Smooth muscle cell (in vitro differentiated cells): ENCODE measurements at regions not wholly inside any gene's neighbourhood (a gene's known extent, or its start where the extent isn't known, plus 50 kb on each side); places are given as distances from the start of the nearest gene placed in this dataset.

Source experiments
- DNase-seq: peaks from one replicate; lab custom pipeline; 2025; ENCODE audit not compliant: unreplicated experiment; lab: John Stamatoyannopoulos, UW
- H2AFZ ChIP-seq: fragments of 200-600 bp; sonication (generic); 2 replicates; pipeline ENCODE4 v1.6.0; 2016; ENCODE audit warnings: antibody characterized with exemption, low read depth, mild to moderate bottlenecking
- H3F3A ChIP-seq: fragments of 200-600 bp; sonication (generic); 2 replicates; pipeline ENCODE4 v1.6.0; 2017; ENCODE audit warnings: antibody characterized with exemption, low read depth
- H3K27ac ChIP-seq: fragments of 200-600 bp; sonication (generic); 2 replicates; pipeline ENCODE4 v1.5.1; 2016; ENCODE audit warnings: low read depth, mild to moderate bottlenecking
- H3K27me3 ChIP-seq: fragments of 200-600 bp; sonication (generic); 2 replicates; pipeline ENCODE4 v1.6.1; 2016; ENCODE audit warnings: low read depth, mild to moderate bottlenecking
- H3K36me3 ChIP-seq: fragments of 200-600 bp; sonication (generic); 2 replicates; pipeline ENCODE4 v1.5.1; 2016; ENCODE audit warnings: low read depth
- H3K4me1 ChIP-seq: fragments of 200-600 bp; sonication (generic); 2 replicates; pipeline ENCODE4 v1.5.1; 2016; ENCODE audit warnings: low read depth
- H3K4me2 ChIP-seq: fragments of 200-600 bp; sonication (generic); 2 replicates; pipeline ENCODE4 v1.6.0; 2016; ENCODE audit warnings: mild to moderate bottlenecking
- H3K4me3 ChIP-seq: fragments of 200-600 bp; sonication (generic); 2 replicates; pipeline ENCODE4 v1.5.1; 2016; ENCODE audit warnings: mild to moderate bottlenecking
- H3K79me2 ChIP-seq: fragments of 200-600 bp; sonication (generic); 2 replicates; pipeline ENCODE4 v1.6.0; 2016; ENCODE audit warnings: low read depth, mild to moderate bottlenecking
- H3K9ac ChIP-seq: fragments of 200-600 bp; sonication (generic); 2 replicates; pipeline ENCODE4 v1.6.0; 2016; ENCODE audit warnings: low read depth
- H3K9me3 ChIP-seq: fragments of 200-600 bp; sonication (generic); replicated peaks from 2 replicates; pipeline ENCODE4 v1.5.1; 2016; ENCODE audit warnings: low read depth
- H4K20me1 ChIP-seq: fragments of 200-600 bp; sonication (generic); 2 replicates; pipeline ENCODE4 v1.6.0; 2016; ENCODE audit warnings: low read depth
- CTCF ChIP-seq: fragments of 200-600 bp; sonication (generic); IDR thresholded peaks from 2 replicates; pipeline ENCODE4 v1.5.1; 2017; ENCODE audit warnings: borderline replicate concordance, mild to moderate bottlenecking, antibody characterized with exemption; ENCODE audit not compliant: insufficient read depth, poor library complexity, severe bottlenecking
- WGBS: methylation state at CpG from one replicate; pipeline ENCODE4 v1.1.7; 2016; ENCODE audit warnings: low lambda C conversion rate; 5-methylcytosine and 5-hydroxymethylcytosine counted together

- H2AFZ ChIP-seq: no peak overlapping the region
- WGBS: 87% methylated on average over 5 of the region's 5 CpGs
- no peaks in the 10 kb centered on the region for H3K27me3 ChIP-seq
- no peak overlapping the region for H3K27ac ChIP-seq
- H3K4me2 ChIP-seq: no peak overlapping the region
- no peaks in the 10 kb centered on the region for H3K79me2 ChIP-seq
- H4K20me1 ChIP-seq: no peaks in the 10 kb centered on the region
- peaks cover 10% of the 10 kb centered on the region for H3K4me1 ChIP-seq
- TF ChIP-seq CTCF: no peak
- no peaks in the 10 kb centered on the region for H3F3A ChIP-seq
- DNase-seq: no peak
- no peak overlapping the region for H3K9ac ChIP-seq
- H3K9me3 ChIP-seq: no peaks in the 10 kb centered on the region
- no peak overlapping the region for H3K4me3 ChIP-seq
- H3K36me3 ChIP-seq: no peaks in the 10 kb centered on the region
These were observed 138.8 kb downstream of the SEMA6D start for GRCh38 chr15:47856071-47856470.

- 94% methylated on average over 5 of the region's 5 CpGs for WGBS
- Histone ChIP-seq H3K9ac (no peak overlapping the region), H3K27me3 (no peaks in the 10 kb centered on the region), H3K9me3 (no peaks in the 10 kb centered on the region), H3K4me2 (no peak overlapping the region), H3K79me2 (no peaks in the 10 kb centered on the region), H2AFZ (no peak overlapping the region), H3K4me3 (no peak overlapping the region), H3K36me3 (no peaks in the 10 kb centered on the region), H3K27ac (no peak overlapping the region), H4K20me1 (no peaks in the 10 kb centered on the region), H3K4me1 (peaks cover 21% of the 10 kb centered on the region), H3F3A (no peaks in the 10 kb centered on the region)
- no peak for TF ChIP-seq CTCF
- no peak for DNase-seq
These were observed 139.9 kb downstream of the SEMA6D start for GRCh38 chr15:47857014-47857775.

- Histone ChIP-seq H3K4me2 (no peak overlapping the region), H2AFZ (no peak overlapping the region), H3K4me3 (no peak overlapping the region), H3K79me2 (no peaks in the 10 kb centered on the region), H3K9me3 (no peaks in the 10 kb centered on the region), H3F3A (no peaks in the 10 kb centered on the region), H3K36me3 (no peaks in the 10 kb centered on the region), H4K20me1 (no peaks in the 10 kb centered on the region), H3K4me1 (peaks cover 21% of the 10 kb centered on the region), H3K9ac (no peak overlapping the region), H3K27ac (no peak overlapping the region), H3K27me3 (no peaks in the 10 kb centered on the region)
- TF ChIP-seq CTCF: no peak
- WGBS: 82% methylated on average over 3 of the region's 3 CpGs
- no peak for DNase-seq
These were observed 140.5 kb downstream of the SEMA6D start for GRCh38 chr15:47857776-47858167.
